ENCODE measurements at regions not wholly inside any gene's neighbourhood (a gene's known extent, or its start where the extent isn't known, plus 50 kb on each side); places are given as distances from the start of the nearest gene placed in this dataset.
"Not testable (repeated sequence)": the region's sequence is repeated elsewhere in the genome, so short reads cannot be mapped to it uniquely, and the experiment has no call there.

DNA sequence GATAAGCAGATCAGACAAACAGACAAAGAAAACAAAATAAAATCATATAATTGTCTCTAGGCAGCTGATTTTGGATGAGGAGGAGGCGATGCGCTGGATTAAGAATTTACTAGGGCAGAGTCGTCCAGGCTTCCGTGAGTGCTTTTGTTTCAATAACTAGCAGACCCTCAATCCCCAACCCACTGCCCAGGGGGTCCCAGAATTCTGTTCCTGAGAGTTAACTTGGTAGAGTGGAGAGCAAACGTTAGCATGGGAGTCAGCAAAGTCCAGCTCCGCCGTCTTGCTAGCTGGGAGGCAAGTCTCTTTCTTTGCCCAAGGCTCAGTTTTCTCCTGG is 95.5 kb upstream of the TBX5 start:
- no peak for DNase-seq (ENCODE audit: low spot score in 2 of 2)
- 17 to 34% methylated on average over 7 of the region's 7 CpGs for WGBS, 2 donors
- H3K4me3 ChIP-seq (ENCODE audit: low read depth, poor library complexity, severe bottlenecking): no peak overlapping the region
- TF ChIP-seq POLR2A (IDR thresholded peaks at IDR 0.05): no peak
- TF ChIP-seq, protein P1, sequence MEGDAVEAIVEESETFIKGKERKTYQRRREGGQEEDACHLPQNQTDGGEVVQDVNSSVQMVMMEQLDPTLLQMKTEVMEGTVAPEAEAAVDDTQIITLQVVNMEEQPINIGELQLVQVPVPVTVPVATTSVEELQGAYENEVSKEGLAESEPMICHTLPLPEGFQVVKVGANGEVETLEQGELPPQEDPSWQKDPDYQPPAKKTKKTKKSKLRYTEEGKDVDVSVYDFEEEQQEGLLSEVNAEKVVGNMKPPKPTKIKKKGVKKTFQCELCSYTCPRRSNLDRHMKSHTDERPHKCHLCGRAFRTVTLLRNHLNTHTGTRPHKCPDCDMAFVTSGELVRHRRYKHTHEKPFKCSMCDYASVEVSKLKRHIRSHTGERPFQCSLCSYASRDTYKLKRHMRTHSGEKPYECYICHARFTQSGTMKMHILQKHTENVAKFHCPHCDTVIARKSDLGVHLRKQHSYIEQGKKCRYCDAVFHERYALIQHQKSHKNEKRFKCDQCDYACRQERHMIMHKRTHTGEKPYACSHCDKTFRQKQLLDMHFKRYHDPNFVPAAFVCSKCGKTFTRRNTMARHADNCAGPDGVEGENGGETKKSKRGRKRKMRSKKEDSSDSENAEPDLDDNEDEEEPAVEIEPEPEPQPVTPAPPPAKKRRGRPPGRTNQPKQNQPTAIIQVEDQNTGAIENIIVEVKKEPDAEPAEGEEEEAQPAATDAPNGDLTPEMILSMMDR (IDR thresholded peaks at IDR 0.05): no peak
- intact Hi-C loops (cut with DNase I; ENCODE audit: low total_unique reads): no loop called here

DNA sequence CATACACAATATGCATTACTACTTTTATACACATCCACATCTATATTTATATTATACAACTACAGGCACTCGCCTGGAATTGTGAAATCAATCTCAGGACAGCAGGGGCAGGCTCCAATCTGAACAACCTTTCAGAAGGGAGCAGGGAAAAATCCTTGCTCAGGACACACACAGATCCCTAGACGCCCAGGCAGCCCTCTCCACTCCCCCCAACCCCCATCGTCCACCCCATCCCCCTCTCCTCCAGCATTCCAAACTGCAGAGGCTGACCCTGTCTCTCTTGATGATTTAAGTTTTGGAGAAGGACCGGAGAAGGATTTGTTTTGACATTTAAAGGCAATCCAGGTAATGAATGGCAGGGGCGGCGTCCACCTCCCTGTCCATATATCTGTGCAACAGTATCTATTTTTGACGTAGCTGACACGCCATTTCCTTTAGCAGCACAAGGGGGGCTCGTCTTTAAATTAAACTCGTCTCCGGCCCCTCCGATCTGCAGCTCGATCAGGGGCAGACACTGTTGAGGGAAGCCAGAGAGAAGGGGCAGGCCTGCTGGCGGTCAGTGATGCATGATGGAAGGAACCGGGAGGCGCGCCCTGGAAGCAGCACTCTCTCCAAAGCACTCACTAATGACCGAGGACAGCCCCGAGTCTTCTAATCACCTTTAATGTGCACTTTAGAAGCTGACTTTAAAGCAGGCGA is 95.0 kb upstream of the TBX5 start:
- no peak for TF ChIP-seq POLR2A (IDR thresholded peaks at IDR 0.05)
- TF ChIP-seq, protein P1 (IDR thresholded peaks at IDR 0.05): no peak
- intact Hi-C loops (cut with DNase I; ENCODE audit: low total_unique reads): no loop called here
- no peak overlapping the region for H3K4me3 ChIP-seq (ENCODE audit: low read depth, poor library complexity, severe bottlenecking)
- DNase-seq (ENCODE audit: low spot score in 2 of 2): no peak
- WGBS, 2 donors: 14 to 17% methylated on average over 20 of the region's 20 CpGs

DNA sequence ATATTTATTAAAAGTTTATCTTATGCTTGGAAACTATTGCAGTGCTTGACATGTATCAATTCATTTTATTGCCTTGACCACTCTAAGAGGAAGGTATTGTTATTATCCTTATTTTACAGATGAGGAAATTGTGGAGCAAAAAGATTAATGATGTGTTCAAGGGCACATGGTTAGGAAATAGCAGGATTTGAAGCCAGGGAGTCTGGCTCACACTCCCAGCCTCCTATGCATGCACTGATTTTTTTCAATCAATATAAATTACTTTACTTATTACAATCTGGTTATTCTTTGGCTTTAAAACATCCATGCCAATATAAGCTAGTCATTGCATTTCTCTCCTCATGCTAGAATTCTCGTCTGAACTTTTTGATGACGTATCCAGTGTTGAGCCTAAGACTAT is 94.2 kb upstream of the TBX5 start:
- TF ChIP-seq, protein P1 (IDR thresholded peaks at IDR 0.05): no peak
- no peak for TF ChIP-seq POLR2A (IDR thresholded peaks at IDR 0.05)
- WGBS, 2 donors: 22 to 30% methylated on average over 2 of the region's 2 CpGs
- no peak for DNase-seq (ENCODE audit: low spot score in 2 of 2)
- no peak overlapping the region for H3K4me3 ChIP-seq (ENCODE audit: low read depth, poor library complexity, severe bottlenecking)
- intact Hi-C loops (cut with DNase I; ENCODE audit: low total_unique reads): no loop called here

DNA sequence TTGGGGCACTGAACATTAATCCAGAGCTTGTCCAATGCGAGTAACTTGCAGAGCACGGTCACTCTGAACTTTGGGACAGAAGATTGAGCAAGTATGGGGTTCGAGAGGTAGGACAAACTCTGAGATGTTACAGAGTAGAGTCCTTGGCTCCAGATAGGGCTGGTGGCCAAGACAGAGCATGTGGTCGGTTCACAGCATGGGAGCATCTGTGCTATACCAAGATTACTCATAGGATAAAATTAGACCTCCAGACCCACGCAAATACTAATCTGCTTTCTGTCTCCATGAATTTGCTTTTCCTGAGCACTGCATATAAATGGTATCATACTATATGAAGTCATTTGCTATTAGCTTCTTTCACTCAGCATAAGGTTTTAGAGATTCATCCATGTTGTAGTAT is 93.4 kb upstream of the TBX5 start:
- no peak overlapping the region for H3K4me3 ChIP-seq (ENCODE audit: low read depth, poor library complexity, severe bottlenecking)
- no peak for DNase-seq (ENCODE audit: low spot score in 2 of 2)
- TF ChIP-seq, protein P1 (IDR thresholded peaks at IDR 0.05): no peak
- TF ChIP-seq POLR2A (IDR thresholded peaks at IDR 0.05): no peak
- 60 to 66% methylated on average over 5 of the region's 5 CpGs for WGBS, 2 donors
- intact Hi-C loops (cut with DNase I; ENCODE audit: low total_unique reads): loop anchor here (10.0 kb wide), 1 partner anchor 525 kb away; no protein-coding TSS in a partner anchor

DNA sequence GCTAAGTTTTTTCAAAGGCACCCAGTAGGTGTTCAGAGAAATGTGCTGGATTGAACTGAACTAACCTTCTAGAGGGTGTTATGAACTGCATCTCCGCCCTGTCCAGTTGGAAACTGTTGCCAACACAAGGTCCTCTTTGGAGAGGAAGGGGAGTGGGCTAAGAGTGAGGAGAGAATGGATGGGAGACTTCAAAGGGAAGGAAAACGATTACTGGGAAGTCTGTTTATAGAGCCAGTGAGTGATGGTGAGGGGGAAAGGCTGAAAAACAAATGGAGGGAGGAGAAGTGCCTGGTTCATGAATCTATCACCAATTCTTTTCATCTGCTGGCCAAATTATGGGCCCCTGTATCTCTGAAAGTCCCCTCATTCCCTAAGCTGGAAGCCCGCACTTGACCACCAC is 86.0 kb upstream of the TBX5 start:
- DNase-seq (ENCODE audit: low spot score in 2 of 2): no peak
- H3K4me3 ChIP-seq (ENCODE audit: low read depth, poor library complexity, severe bottlenecking): no peak overlapping the region
- WGBS, 2 donors: 56 to 64% methylated on average over 3 of the region's 3 CpGs
- TF ChIP-seq POLR2A (IDR thresholded peaks at IDR 0.05): no peak
- TF ChIP-seq, protein P1 (IDR thresholded peaks at IDR 0.05): no peak
- intact Hi-C loops (cut with DNase I; ENCODE audit: low total_unique reads): loop anchor here (10.0 kb wide), 1 partner anchor 517 kb away; no protein-coding TSS in a partner anchor

DNA sequence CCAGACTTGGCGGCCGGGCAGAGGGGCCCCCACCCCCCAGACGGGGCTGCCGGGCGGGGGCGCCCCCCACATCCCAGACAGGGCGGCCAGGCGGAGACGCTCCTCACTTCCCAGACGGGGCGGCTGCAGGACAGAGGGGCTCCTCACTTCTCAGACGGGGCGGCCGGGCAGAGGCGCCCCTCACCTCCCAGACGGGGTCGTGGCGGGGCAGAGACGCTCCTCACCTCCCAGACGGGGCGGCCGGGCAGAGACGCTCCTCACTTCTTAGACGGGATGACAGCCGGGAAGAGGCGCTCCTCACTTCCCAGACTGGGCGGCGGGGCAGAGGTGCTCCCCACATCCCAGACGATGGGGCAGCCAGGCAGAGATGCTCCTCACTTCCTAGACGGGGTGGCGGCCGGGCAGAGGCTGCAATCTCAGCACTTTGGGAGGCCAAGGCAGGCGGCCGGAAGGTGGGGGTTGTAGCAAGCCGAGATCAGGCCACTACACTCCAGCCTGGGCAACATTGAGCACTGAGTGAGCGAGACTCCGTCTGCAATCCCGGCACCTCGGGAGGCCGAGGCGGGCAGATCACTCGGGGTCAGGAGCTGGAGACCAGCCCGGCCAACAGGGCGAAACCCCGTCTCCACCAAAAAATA is 79.0 kb upstream of the TBX5 start:
- 94% methylated on average over 36 to 44 of the region's 45 CpGs for WGBS, 2 donors
- DNase-seq (ENCODE audit: low spot score in 2 of 2); H3K4me3 ChIP-seq (ENCODE audit: low read depth, poor library complexity, severe bottlenecking); intact Hi-C loops (cut with DNase I; ENCODE audit: low total_unique reads): not testable (repeated sequence)

All from lower leg skin (tissue), 4 donors.